Stomach (tissue), 8 donors: ENCODE measurements at regions not wholly inside any gene's neighbourhood (a gene's known extent, or its start where the extent isn't known, plus 50 kb on each side); places are given as distances from the start of the nearest gene placed in this dataset.

ENCODE experiments used
- DNase-seq, 2 donors: peaks; one replicate each; pipeline versions ENCODE4 v3.0.0 to v3.0.0-alpha.2; 2013 to 2019
- H3K27ac ChIP-seq, 5 donors: fragments of 200-600 bp in 4 of 5; sonication (generic) in 4 of 5; one replicate each; pipeline ENCODE4 v1.5.1; 2013 to 2019; ENCODE audit warnings: mild to moderate bottlenecking in 1 of 5, moderate library complexity in 1 of 5
- H3K27me3 ChIP-seq, 3 donors: fragments of 200-600 bp; sonication (generic); one replicate each; pipeline ENCODE4 v1.5.1; 2017 to 2019; ENCODE audit warnings: mixed run types in 1 of 3
- H3K36me3 ChIP-seq, 4 donors: fragments of 200-600 bp; sonication (generic); 1 replicate in 3 of 4; 2 replicates in 1 of 4; pipeline ENCODE4 v1.5.1; 2016 to 2019
- H3K4me1 ChIP-seq, 4 donors: fragments of 200-600 bp; sonication (generic); one replicate each; pipeline ENCODE4 v1.5.1; 2016 to 2019
- H3K4me3 ChIP-seq, 4 donors: fragments of 200-600 bp; sonication (generic) in 3 of 4; one replicate each; pipeline ENCODE4 v1.5.1; 2016 to 2019; ENCODE audit warnings: mild to moderate bottlenecking in 1 of 4
- H3K9me3 ChIP-seq, 4 donors: fragments of 200-600 bp; sonication (generic); one replicate each; pipeline ENCODE4 v1.5.1; 2016 to 2019
- CTCF ChIP-seq, 7 experiments: fragments of 450-650 bp in 4 of 7; fragments of 200-600 bp in 3 of 7; sonication (generic) in 3 of 7; IDR thresholded peaks; one replicate each; pipeline ENCODE4 v1.5.1; 2016 to 2019; ENCODE audit warnings: antibody characterized with exemption in 7 of 7, control low read depth in 2 of 7, mild to moderate bottlenecking in 1 of 7
- EP300 ChIP-seq: sonication (generic); formaldehyde crosslinking; IDR thresholded peaks from one replicate; pipeline ENCODE4 v1.6.1; 2017; ENCODE audit warnings: antibody characterized with exemption
- POLR2A ChIP-seq, 4 donors: fragments of 450-650 bp; IDR thresholded peaks; one replicate each; pipeline ENCODE4 v1.6.1; 2016; ENCODE audit warnings: antibody characterized with exemption in 4 of 4, control low read depth in 2 of 4, mild to moderate bottlenecking in 1 of 4, moderate library complexity in 1 of 4
- POLR2AphosphoS5 ChIP-seq, 3 donors: sonication (generic); formaldehyde crosslinking; IDR thresholded peaks; one replicate each; pipeline ENCODE4 v1.6.1; 2016; ENCODE audit warnings: antibody characterized with exemption in 3 of 3
- WGBS, 5 donors: extraction: QIAGEN DNeasy Blood & Tissue Kit in 3 of 5; methylation state at CpG; one replicate each; pipeline versions ENCODE4 v1.1.5 to v1.1.7; 2013 to 2018; 5-methylcytosine and 5-hydroxymethylcytosine counted together
- intact Hi-C: fragments of 100-400 bp; cut with DNase I; formaldehyde crosslinking; loops from one replicate; pipeline ENCODE4 v1.15.1; 2023; ENCODE audit warnings: low total_unique reads
- donor health status: healthy with polysubstance abuse.
- donor health status: Bipolar disorder and iron deficiency.
- donor health status: healthy.

- no peak for DNase-seq
- TF ChIP-seq EP300 (no peak), POLR2AphosphoS5 (IDR thresholded peaks at IDR 0.05) (no peak), POLR2A (IDR thresholded peaks at IDR 0.05) (no peak), CTCF (IDR thresholded peaks at IDR 0.05) (no peak)
- Histone ChIP-seq H3K9me3 (no peaks in the 10 kb centered on the region), H3K4me1 (no peaks in the 10 kb centered on the region), H3K36me3 (no peaks in the 10 kb centered on the region), H3K27ac (no peak overlapping the region), H3K27me3 (peaks cover 0 to 22% (median 0%) of the 10 kb centered on the region in 3 donors), H3K4me3 (no peak overlapping the region)
- WGBS, 5 donors: 71 to 73% (median 71%) methylated on average over 12 of the region's 12 CpGs
- intact Hi-C loops: no loop called here
Observed at GRCh38 chr1:112063781-112064728, 74.6 kb upstream of the KCND3 start.

- Histone ChIP-seq H3K36me3 (no peaks in the 10 kb centered on the region), H3K27ac (no peak overlapping the region), H3K4me3 (no peak overlapping the region), H3K9me3 (peaks cover 0 to 5% (median 0%) of the 10 kb centered on the region in 4 donors), H3K4me1 (no peaks in the 10 kb centered on the region), H3K27me3 (peaks cover 0 to 14% (median 0%) of the 10 kb centered on the region in 3 donors)
- TF ChIP-seq CTCF (IDR thresholded peaks at IDR 0.05): no peak
- TF ChIP-seq POLR2AphosphoS5 (IDR thresholded peaks at IDR 0.05): no peak
- TF ChIP-seq POLR2A (IDR thresholded peaks at IDR 0.05): no peak
- TF ChIP-seq EP300: no peak
- 92 to 100% (median 95%) methylated on average over 1 of the region's 1 CpG for WGBS, 5 donors
- intact Hi-C loops: no loop called here
- no peak for DNase-seq
Observed at GRCh38 chr1:112067989-112068388, 78.5 kb upstream of the KCND3 start.

GRCh38 chr1:112070677-112071076, 81.2 kb upstream of the KCND3 start:
- TF ChIP-seq POLR2A (IDR thresholded peaks at IDR 0.05) (no peak), POLR2AphosphoS5 (IDR thresholded peaks at IDR 0.05) (no peak), EP300 (no peak), CTCF (IDR thresholded peaks at IDR 0.05) (no peak)
- no peaks in the 10 kb centered on the region for H3K36me3 ChIP-seq
- no peaks in the 10 kb centered on the region for H3K27me3 ChIP-seq
- no peak overlapping the region for H3K27ac ChIP-seq
- no peaks in the 10 kb centered on the region for H3K4me1 ChIP-seq
- 51 to 85% (median 65%) methylated on average over 2 of the region's 2 CpGs for WGBS, 5 donors
- peaks cover 0 to 5% (median 0%) of the 10 kb centered on the region in 4 donors for H3K9me3 ChIP-seq
- no peak overlapping the region for H3K4me3 ChIP-seq
- intact Hi-C loops: no loop called here
- no peak for DNase-seq

GRCh38 chr1:112074711-112075110, 85.2 kb upstream of the KCND3 start:
- WGBS, 5 donors: 68 to 87% (median 77%) methylated on average over 1 of the region's 1 CpG
- no peak for TF ChIP-seq CTCF (IDR thresholded peaks at IDR 0.05)
- no peak for TF ChIP-seq POLR2A (IDR thresholded peaks at IDR 0.05)
- no peak for TF ChIP-seq POLR2AphosphoS5 (IDR thresholded peaks at IDR 0.05)
- no peak for TF ChIP-seq EP300
- peaks cover 0 to 5% (median 0%) of the 10 kb centered on the region in 4 donors for H3K9me3 ChIP-seq

More at GRCh38 chr1:112074711-112075110, 85.2 kb upstream of the KCND3 start:
- intact Hi-C loops: no loop called here
- Histone ChIP-seq H3K27me3 (no peaks in the 10 kb centered on the region), H3K4me1 (no peaks in the 10 kb centered on the region), H3K27ac (no peak overlapping the region), H3K36me3 (no peaks in the 10 kb centered on the region), H3K4me3 (no peak overlapping the region)
- no peak for DNase-seq
